ENCODE measurements at regions not wholly inside any gene's neighbourhood (a gene's known extent, or its start where the extent isn't known, plus 50 kb on each side); places are given as distances from the start of the nearest gene placed in this dataset.

DNA sequence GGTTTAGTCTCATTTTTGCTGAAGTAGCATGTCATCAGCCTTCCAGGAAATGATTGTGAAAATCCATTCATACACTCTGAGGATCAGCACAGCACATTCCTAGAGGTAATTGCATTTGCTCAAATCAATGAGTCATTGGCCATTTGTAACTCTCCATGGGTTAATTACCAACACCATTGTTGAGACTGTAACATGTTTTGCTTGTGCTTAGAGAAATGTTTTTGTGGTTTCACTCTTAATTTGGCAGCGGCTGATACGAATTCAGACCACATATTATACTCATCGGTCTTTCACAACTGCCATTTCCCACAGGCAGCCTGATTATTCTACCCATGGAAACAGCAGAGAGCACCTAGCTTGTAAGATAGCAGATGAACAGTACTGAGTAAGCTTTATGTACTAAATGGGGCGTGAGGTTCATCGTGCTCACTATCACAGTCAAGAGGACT lies 110.3 kb downstream of the NHLRC3 start:
- TF ChIP-seq, protein P1, sequence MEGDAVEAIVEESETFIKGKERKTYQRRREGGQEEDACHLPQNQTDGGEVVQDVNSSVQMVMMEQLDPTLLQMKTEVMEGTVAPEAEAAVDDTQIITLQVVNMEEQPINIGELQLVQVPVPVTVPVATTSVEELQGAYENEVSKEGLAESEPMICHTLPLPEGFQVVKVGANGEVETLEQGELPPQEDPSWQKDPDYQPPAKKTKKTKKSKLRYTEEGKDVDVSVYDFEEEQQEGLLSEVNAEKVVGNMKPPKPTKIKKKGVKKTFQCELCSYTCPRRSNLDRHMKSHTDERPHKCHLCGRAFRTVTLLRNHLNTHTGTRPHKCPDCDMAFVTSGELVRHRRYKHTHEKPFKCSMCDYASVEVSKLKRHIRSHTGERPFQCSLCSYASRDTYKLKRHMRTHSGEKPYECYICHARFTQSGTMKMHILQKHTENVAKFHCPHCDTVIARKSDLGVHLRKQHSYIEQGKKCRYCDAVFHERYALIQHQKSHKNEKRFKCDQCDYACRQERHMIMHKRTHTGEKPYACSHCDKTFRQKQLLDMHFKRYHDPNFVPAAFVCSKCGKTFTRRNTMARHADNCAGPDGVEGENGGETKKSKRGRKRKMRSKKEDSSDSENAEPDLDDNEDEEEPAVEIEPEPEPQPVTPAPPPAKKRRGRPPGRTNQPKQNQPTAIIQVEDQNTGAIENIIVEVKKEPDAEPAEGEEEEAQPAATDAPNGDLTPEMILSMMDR (IDR thresholded peaks at IDR 0.05) = no peak
- TF ChIP-seq ZFX (IDR thresholded peaks at IDR 0.05; ENCODE audit: borderline replicate concordance) = no peak
